ENCODE measurements at regions not wholly inside any gene's neighbourhood (a gene's known extent, or its start where the extent isn't known, plus 50 kb on each side); places are given as distances from the start of the nearest gene placed in this dataset.

DNA sequence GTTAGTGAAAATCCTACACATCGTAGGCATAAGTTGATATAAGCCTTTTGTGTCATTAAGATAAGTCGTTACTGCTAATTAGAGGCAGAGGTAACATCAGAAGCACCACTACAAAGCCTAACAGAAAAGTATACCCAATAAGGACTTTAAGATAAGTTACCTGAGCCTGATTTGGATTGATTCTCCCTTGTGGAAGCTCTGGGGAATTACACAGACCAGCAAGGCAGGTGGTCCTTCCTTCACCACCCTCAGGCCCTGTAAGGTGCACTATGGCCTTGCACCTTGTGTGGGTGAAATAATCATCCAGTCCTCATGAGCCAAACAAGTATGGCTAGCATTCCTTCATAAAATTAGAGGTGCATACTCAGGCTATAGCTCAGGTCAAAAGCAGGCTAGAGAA is 166.7 kb upstream of the CHRM3 start:
- TF ChIP-seq, protein P1, sequence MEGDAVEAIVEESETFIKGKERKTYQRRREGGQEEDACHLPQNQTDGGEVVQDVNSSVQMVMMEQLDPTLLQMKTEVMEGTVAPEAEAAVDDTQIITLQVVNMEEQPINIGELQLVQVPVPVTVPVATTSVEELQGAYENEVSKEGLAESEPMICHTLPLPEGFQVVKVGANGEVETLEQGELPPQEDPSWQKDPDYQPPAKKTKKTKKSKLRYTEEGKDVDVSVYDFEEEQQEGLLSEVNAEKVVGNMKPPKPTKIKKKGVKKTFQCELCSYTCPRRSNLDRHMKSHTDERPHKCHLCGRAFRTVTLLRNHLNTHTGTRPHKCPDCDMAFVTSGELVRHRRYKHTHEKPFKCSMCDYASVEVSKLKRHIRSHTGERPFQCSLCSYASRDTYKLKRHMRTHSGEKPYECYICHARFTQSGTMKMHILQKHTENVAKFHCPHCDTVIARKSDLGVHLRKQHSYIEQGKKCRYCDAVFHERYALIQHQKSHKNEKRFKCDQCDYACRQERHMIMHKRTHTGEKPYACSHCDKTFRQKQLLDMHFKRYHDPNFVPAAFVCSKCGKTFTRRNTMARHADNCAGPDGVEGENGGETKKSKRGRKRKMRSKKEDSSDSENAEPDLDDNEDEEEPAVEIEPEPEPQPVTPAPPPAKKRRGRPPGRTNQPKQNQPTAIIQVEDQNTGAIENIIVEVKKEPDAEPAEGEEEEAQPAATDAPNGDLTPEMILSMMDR (conservative IDR thresholded peaks at IDR 0.05; ENCODE audit: low read length), result no peak
- TF ChIP-seq EZH2phosphoT487 (IDR thresholded peaks at IDR 0.05; ENCODE audit: borderline replicate concordance), result no peak
